Karpas-422 (cell line): ENCODE measurements at regions not wholly inside any gene's neighbourhood (a gene's known extent, or its start where the extent isn't known, plus 50 kb on each side); places are given as distances from the start of the nearest gene placed in this dataset.
"Not testable (repeated sequence)": the region's sequence is repeated elsewhere in the genome, so short reads cannot be mapped to it uniquely, and the experiment has no call there.

Source experiments
- DNase-seq: peaks from one replicate; pipeline ENCODE4 v3.0.0-alpha.2; 2015
- H2AFZ ChIP-seq: fragments of 200-600 bp; sonication (generic); 2 replicates; pipeline ENCODE4 v1.6.1; 2014; ENCODE audit warnings: antibody characterized with exemption, low read length, mixed read lengths
- H3K27ac ChIP-seq: fragments of 200-600 bp; sonication (generic); 2 replicates; pipeline ENCODE4 v1.5.1; 2014; ENCODE audit warnings: mild to moderate bottlenecking, low read length, moderate library complexity
- H3K27me3 ChIP-seq: fragments of 200-600 bp; sonication (generic); 2 replicates; pipeline ENCODE4 v1.6.1; 2014; ENCODE audit warnings: low read length, mixed read lengths
- H3K36me3 ChIP-seq: fragments of 200-600 bp; sonication (generic); 2 replicates; pipeline ENCODE4 v1.6.1; 2014; ENCODE audit warnings: low read length, mixed read lengths; ENCODE audit not compliant: insufficient read depth
- H3K4me1 ChIP-seq: fragments of 200-600 bp; sonication (generic); 2 replicates; pipeline ENCODE4 v1.6.1; 2014; ENCODE audit warnings: mild to moderate bottlenecking, low read length, mixed read lengths
- H3K4me2 ChIP-seq: fragments of 200-600 bp; sonication (generic); 2 replicates; pipeline ENCODE4 v1.6.1; 2014; ENCODE audit warnings: low read length, low read depth, mild to moderate bottlenecking; ENCODE audit not compliant: poor library complexity, severe bottlenecking
- H3K4me3 ChIP-seq: fragments of 200-600 bp; sonication (generic); 2 replicates; pipeline ENCODE4 v1.5.1; 2014; ENCODE audit warnings: mild to moderate bottlenecking, antibody characterized with exemption, low read length, mixed read lengths
- H3K79me2 ChIP-seq: fragments of 200-600 bp; sonication (generic); 2 replicates; pipeline ENCODE4 v1.6.1; 2014; ENCODE audit warnings: mild to moderate bottlenecking, low read length, mixed read lengths
- H3K9ac ChIP-seq: fragments of 200-600 bp; sonication (generic); 2 replicates; pipeline ENCODE4 v1.6.0; 2014; ENCODE audit warnings: low read length
- H3K9me2 ChIP-seq: fragments of 200-600 bp; sonication (generic), shearing (Covaris generic); replicated peaks from 2 replicates; pipeline ENCODE4 v1.6.0; 2014; ENCODE audit warnings: mild to moderate bottlenecking, low read length, moderate library complexity; ENCODE audit not compliant: insufficient read depth
- H3K9me3 ChIP-seq: fragments of 300-700, 200-600 bp; sonication (generic); 2 replicates; pipeline ENCODE4 v1.6.1; 2014; ENCODE audit warnings: low read length, mixed read lengths
- H4K20me1 ChIP-seq: fragments of 200-600 bp; sonication (generic); 2 replicates; pipeline ENCODE4 v1.6.1; 2014; ENCODE audit warnings: mild to moderate bottlenecking, antibody characterized with exemption, low read length, low read depth; ENCODE audit not compliant: insufficient read depth

DNA sequence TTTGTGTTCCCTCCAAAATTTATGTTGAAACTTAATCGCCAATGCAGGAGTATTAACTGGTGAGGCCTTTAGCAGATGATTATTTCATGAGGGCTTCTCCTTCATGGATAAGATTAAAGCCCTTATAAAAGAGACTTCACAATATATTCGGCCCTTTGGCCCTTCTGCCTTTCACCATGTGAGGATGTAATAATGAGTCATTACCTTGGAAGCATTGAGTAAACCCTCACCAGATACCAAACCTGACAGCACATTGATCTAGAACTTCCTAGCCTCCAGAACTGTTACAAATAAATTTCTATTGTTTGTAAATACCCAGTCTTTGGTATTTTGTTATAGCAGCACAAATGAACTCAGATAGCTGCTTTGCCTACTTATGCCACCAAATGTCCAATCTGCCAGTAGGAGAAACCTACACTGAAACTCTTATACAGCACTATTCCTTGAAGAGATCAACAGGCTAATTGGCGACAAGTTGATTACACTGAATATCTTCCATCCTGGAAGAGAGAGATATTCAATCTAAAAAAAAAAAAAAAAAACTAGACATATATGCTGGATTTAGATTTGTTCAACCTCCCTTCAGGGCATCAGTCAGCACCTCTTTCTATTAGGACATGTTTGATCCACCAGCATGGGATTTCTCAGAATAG lies 125.9 kb upstream of the COL5A2 start:
- H3K9me3 ChIP-seq, result no peaks in the 10 kb centered on the region
- H3K36me3 ChIP-seq, result no peaks in the 10 kb centered on the region
- H3K27me3 ChIP-seq, result no peaks in the 10 kb centered on the region
- H3K9me2 ChIP-seq, result no peaks in the 10 kb centered on the region
- no peaks in the 10 kb centered on the region for H3K79me2 ChIP-seq
- no peaks in the 10 kb centered on the region for H4K20me1 ChIP-seq
- no peak overlapping the region for H2AFZ ChIP-seq
- no peak overlapping the region for H3K9ac ChIP-seq
- H3K27ac ChIP-seq, result no peak overlapping the region
- H3K4me1 ChIP-seq, result no peaks in the 10 kb centered on the region
- no peak overlapping the region for H3K4me2 ChIP-seq
- H3K4me3 ChIP-seq, result no peak overlapping the region
- DNase-seq, result no peak

GRCh38 chr2:189306525-189306924 lies 127.0 kb upstream of the COL5A2 start:
- H3K27ac ChIP-seq, result no peak overlapping the region
- H3K4me1 ChIP-seq, result no peaks in the 10 kb centered on the region
- H2AFZ ChIP-seq, result no peak overlapping the region
- no peaks in the 10 kb centered on the region for H3K79me2 ChIP-seq
- no peak for DNase-seq
- H3K36me3 ChIP-seq, result no peaks in the 10 kb centered on the region
- no peaks in the 10 kb centered on the region for H4K20me1 ChIP-seq
- H3K27me3 ChIP-seq, result no peaks in the 10 kb centered on the region
- no peaks in the 10 kb centered on the region for H3K9me2 ChIP-seq
- H3K9ac ChIP-seq, result no peak overlapping the region
- H3K4me3 ChIP-seq, result no peak overlapping the region
- H3K9me3 ChIP-seq, result no peaks in the 10 kb centered on the region
- no peak overlapping the region for H3K4me2 ChIP-seq

- Histone ChIP-seq H3K36me3 (no peaks in the 10 kb centered on the region), H3K9me3 (no peaks in the 10 kb centered on the region), H3K4me1 (no peaks in the 10 kb centered on the region), H3K9me2 (no peaks in the 10 kb centered on the region), H3K9ac (no peak overlapping the region), H2AFZ (no peak overlapping the region), H3K79me2 (no peaks in the 10 kb centered on the region), H4K20me1 (no peaks in the 10 kb centered on the region), H3K27me3 (no peaks in the 10 kb centered on the region), H3K27ac (no peak overlapping the region), H3K4me2 (no peak overlapping the region), H3K4me3 (no peak overlapping the region)
- no peak for DNase-seq
These were observed 128.7 kb upstream of the COL5A2 start for GRCh38 chr2:189308056-189308790.

GRCh38 chr2:189309331-189309730 lies 129.8 kb upstream of the COL5A2 start:
- no peak for DNase-seq
- no peak overlapping the region for H3K4me2 ChIP-seq
- no peak overlapping the region for H3K27ac ChIP-seq
- H2AFZ ChIP-seq, result no peak overlapping the region
- no peaks in the 10 kb centered on the region for H3K36me3 ChIP-seq
- no peaks in the 10 kb centered on the region for H4K20me1 ChIP-seq
- H3K4me1 ChIP-seq, result no peaks in the 10 kb centered on the region
- no peaks in the 10 kb centered on the region for H3K79me2 ChIP-seq
- H3K27me3 ChIP-seq, result no peaks in the 10 kb centered on the region
- H3K9ac ChIP-seq, result no peak overlapping the region
- H3K9me3 ChIP-seq, result no peaks in the 10 kb centered on the region
- H3K9me2 ChIP-seq, result no peaks in the 10 kb centered on the region
- no peak overlapping the region for H3K4me3 ChIP-seq

DNA sequence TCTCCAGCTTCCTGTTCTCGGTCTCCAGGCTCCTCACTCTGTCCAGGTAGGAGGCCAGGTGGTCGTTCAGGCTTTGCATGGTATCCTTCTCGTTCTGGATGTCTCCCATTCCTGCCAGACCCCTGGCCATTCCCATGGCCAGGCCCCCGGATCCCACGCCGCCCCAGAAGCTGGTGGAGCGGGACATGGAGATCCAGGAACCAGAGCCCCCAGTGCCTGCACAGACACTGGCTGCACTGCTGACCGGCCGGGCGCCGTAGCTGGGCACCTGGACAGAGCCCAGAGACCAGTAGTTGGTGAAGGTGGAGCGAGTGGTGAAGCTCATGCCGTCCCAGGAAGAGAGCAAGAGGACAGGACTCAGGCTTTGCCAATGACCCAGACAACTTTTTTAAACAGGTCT lies 129.1 kb upstream of the WDR75 start:
- no peaks in the 10 kb centered on the region for H3K9me3 ChIP-seq
- no peaks in the 10 kb centered on the region for H3K36me3 ChIP-seq
- H3K27ac ChIP-seq, result no peak overlapping the region
- H3K79me2 ChIP-seq, result no peaks in the 10 kb centered on the region
- no peak overlapping the region for H3K4me3 ChIP-seq
- no peaks in the 10 kb centered on the region for H3K4me1 ChIP-seq
- no peak for DNase-seq
- H3K9me2 ChIP-seq, result no peaks in the 10 kb centered on the region
- no peak overlapping the region for H2AFZ ChIP-seq
- H3K9ac ChIP-seq, result no peak overlapping the region
- no peaks in the 10 kb centered on the region for H4K20me1 ChIP-seq
- no peaks in the 10 kb centered on the region for H3K27me3 ChIP-seq
- H3K4me2 ChIP-seq, result no peak overlapping the region

- Histone ChIP-seq H3K27ac (no peak overlapping the region), H3K79me2 (no peaks in the 10 kb centered on the region), H3K9me3 (no peaks in the 10 kb centered on the region), H3K4me2 (no peak overlapping the region), H3K4me3 (no peak overlapping the region), H3K4me1 (no peaks in the 10 kb centered on the region), H3K27me3 (no peaks in the 10 kb centered on the region), H3K9ac (no peak overlapping the region), H3K36me3 (no peaks in the 10 kb centered on the region), H3K9me2 (no peaks in the 10 kb centered on the region), H4K20me1 (no peaks in the 10 kb centered on the region), H2AFZ (no peak overlapping the region)
- no peak for DNase-seq
These were observed 128.6 kb upstream of the WDR75 start for GRCh38 chr2:189312643-189313042.

DNA sequence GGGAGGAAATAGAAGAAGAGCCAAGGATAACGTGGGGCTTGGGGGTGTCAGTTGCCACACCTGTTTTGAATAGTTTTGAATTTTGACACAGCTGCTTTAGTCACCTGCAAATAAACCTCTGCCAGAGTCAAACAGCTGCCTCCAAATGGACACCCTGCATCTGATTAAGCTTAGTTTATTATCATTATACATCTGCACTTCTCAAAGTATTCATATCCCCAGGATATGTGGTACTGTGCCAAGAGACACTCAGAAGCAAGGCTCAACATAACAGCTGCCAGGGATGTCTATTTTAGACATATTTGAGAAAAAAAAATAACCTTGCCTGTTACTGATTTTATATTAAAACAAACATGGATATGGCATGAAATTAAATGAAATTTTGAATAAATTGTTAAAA lies 122.5 kb upstream of the WDR75 start:
- H3K9me3 ChIP-seq, result no peaks in the 10 kb centered on the region
- no peaks in the 10 kb centered on the region for H4K20me1 ChIP-seq
- no peak overlapping the region for H3K4me3 ChIP-seq
- no peaks in the 10 kb centered on the region for H3K4me1 ChIP-seq
- H3K27me3 ChIP-seq, result no peaks in the 10 kb centered on the region
- no peak for DNase-seq
- H3K9me2 ChIP-seq, result no peaks in the 10 kb centered on the region
- H3K79me2 ChIP-seq, result no peaks in the 10 kb centered on the region
- no peaks in the 10 kb centered on the region for H3K36me3 ChIP-seq
- no peak overlapping the region for H3K27ac ChIP-seq
- no peak overlapping the region for H3K4me2 ChIP-seq
- H3K9ac ChIP-seq, result no peak overlapping the region
- H2AFZ ChIP-seq, result no peak overlapping the region

DNA sequence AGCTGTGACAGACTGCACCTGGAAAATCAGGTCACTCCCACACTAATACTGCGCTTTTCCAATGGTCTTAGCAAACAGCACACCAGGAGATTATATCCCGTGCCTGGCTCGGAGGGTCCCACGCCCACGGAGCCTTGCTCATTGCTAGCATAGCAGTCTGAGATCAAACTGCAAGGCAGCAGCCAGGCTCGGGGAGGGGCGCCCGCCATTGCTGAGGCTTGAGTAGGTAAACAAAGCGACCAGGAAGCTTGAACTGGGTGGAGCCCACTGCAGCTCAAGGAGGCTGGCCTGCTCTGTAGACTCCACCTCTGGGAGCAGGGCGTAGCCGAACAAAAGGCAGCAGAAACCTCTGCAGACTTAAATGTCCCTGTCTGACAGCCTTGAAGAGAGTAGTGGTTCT lies 121.8 kb upstream of the WDR75 start:
- H3K4me1 ChIP-seq, H3K27me3 ChIP-seq, H3K4me3 ChIP-seq, H3K9me2 ChIP-seq, H3K9me3 ChIP-seq, H3K79me2 ChIP-seq, H3K9ac ChIP-seq, H3K27ac ChIP-seq, H3K4me2 ChIP-seq, H2AFZ ChIP-seq, H4K20me1 ChIP-seq, H3K36me3 ChIP-seq, DNase-seq: not testable (repeated sequence)
